Activated T-cell treated with anti-CD3 and anti-CD28 coated beads, Interleukin-2, amount 50 U/mL, for 4 hours (primary cell): ENCODE measurements at regions not wholly inside any gene's neighbourhood (a gene's known extent, or its start where the extent isn't known, plus 50 kb on each side); places are given as distances from the start of the nearest gene placed in this dataset.

Source experiments
- ATAC-seq, 2 donors: fragments of 200-7000 bp; cut with Tn5 transposase; one replicate each; pipeline ENCODE4 v1.10.0; 2021
- DNase-seq: peaks from one replicate; pipeline ENCODE4 v3.0.0-alpha.2; 2020
- H3K27me3 Mint-ChIP-seq: one replicate; pipeline ENCODE4 v1.8.0; 2021; ENCODE audit warnings: low read depth, mixed read lengths
- H3K36me3 Mint-ChIP-seq: one replicate; pipeline ENCODE4 v1.8.0; 2022; ENCODE audit warnings: mixed read lengths; ENCODE audit not compliant: insufficient read depth
- H3K4me1 Mint-ChIP-seq: one replicate; pipeline ENCODE4 v1.8.0; 2021; ENCODE audit warnings: low read depth, mixed read lengths
- H3K4me3 Mint-ChIP-seq: one replicate; pipeline ENCODE4 v1.8.0; 2021; ENCODE audit warnings: mild to moderate bottlenecking, moderate library complexity, mixed read lengths
- H3K9me3 Mint-ChIP-seq: one replicate; pipeline ENCODE4 v1.8.0; 2021; ENCODE audit warnings: mixed read lengths

- no peaks in the 10 kb centered on the region for H3K27me3 Mint-ChIP-seq
- H3K4me1 Mint-ChIP-seq = no peaks in the 10 kb centered on the region
- no peak overlapping the region for H3K4me3 Mint-ChIP-seq
- no peaks in the 10 kb centered on the region for H3K36me3 Mint-ChIP-seq
- no peak for DNase-seq
- ATAC-seq = no peak
- H3K9me3 Mint-ChIP-seq = no peaks in the 10 kb centered on the region
Measured at GRCh38 chr16:49000594-49000993, 281.0 kb downstream of the CBLN1 start.

GRCh38 chr16:48999508-48999907 is 282.1 kb downstream of the CBLN1 start:
- no peaks in the 10 kb centered on the region for H3K9me3 Mint-ChIP-seq
- ATAC-seq = no peak
- no peak for DNase-seq
- no peak overlapping the region for H3K4me3 Mint-ChIP-seq
- H3K4me1 Mint-ChIP-seq = no peaks in the 10 kb centered on the region
- no peaks in the 10 kb centered on the region for H3K36me3 Mint-ChIP-seq
- no peaks in the 10 kb centered on the region for H3K27me3 Mint-ChIP-seq

GRCh38 chr16:48999044-48999443 is 282.6 kb downstream of the CBLN1 start:
- Mint-ChIP-seq H3K27me3 (no peaks in the 10 kb centered on the region), H3K36me3 (no peaks in the 10 kb centered on the region), H3K4me3 (no peak overlapping the region), H3K4me1 (no peaks in the 10 kb centered on the region), H3K9me3 (no peaks in the 10 kb centered on the region)
- ATAC-seq (no peak), DNase-seq (no peak)

GRCh38 chr16:48997946-48998345 is 283.7 kb downstream of the CBLN1 start:
- Mint-ChIP-seq H3K36me3 (no peaks in the 10 kb centered on the region), H3K4me3 (no peak overlapping the region), H3K4me1 (no peaks in the 10 kb centered on the region)

GRCh38 chr16:48997081-48997615 is 284.5 kb downstream of the CBLN1 start:
- H3K9me3 Mint-ChIP-seq = no peaks in the 10 kb centered on the region
- H3K36me3 Mint-ChIP-seq = no peaks in the 10 kb centered on the region
- no peaks in the 10 kb centered on the region for H3K4me1 Mint-ChIP-seq
- ATAC-seq = no peak
- H3K4me3 Mint-ChIP-seq = no peak overlapping the region
- no peaks in the 10 kb centered on the region for H3K27me3 Mint-ChIP-seq
- no peak for DNase-seq

More at GRCh38 chr16:48997946-48998345, 283.7 kb downstream of the CBLN1 start:
- DNase-seq (no peak), ATAC-seq (no peak)
- Mint-ChIP-seq H3K27me3 (no peaks in the 10 kb centered on the region), H3K9me3 (no peaks in the 10 kb centered on the region)

GRCh38 chr16:48978501-48978900 is 303.1 kb downstream of the CBLN1 start:
- ATAC-seq (no peak), DNase-seq (no peak)
- no peak overlapping the region for H3K4me3 Mint-ChIP-seq
- no peaks in the 10 kb centered on the region for H3K4me1 Mint-ChIP-seq
- no peaks in the 10 kb centered on the region for H3K27me3 Mint-ChIP-seq
- H3K36me3 Mint-ChIP-seq = no peaks in the 10 kb centered on the region
- no peaks in the 10 kb centered on the region for H3K9me3 Mint-ChIP-seq

GRCh38 chr16:48972236-48972635 is 309.4 kb downstream of the CBLN1 start:
- no peak for ATAC-seq

GRCh38 chr16:48971571-48972077 is 310.0 kb downstream of the CBLN1 start:
- no peak overlapping the region for H3K4me3 Mint-ChIP-seq
- H3K9me3 Mint-ChIP-seq = no peaks in the 10 kb centered on the region
- no peaks in the 10 kb centered on the region for H3K4me1 Mint-ChIP-seq
- no peaks in the 10 kb centered on the region for H3K36me3 Mint-ChIP-seq
- ATAC-seq (no peak), DNase-seq (no peak)
- no peaks in the 10 kb centered on the region for H3K27me3 Mint-ChIP-seq

More at GRCh38 chr16:48972236-48972635, 309.4 kb downstream of the CBLN1 start:
- no peak for DNase-seq
- H3K36me3 Mint-ChIP-seq = no peaks in the 10 kb centered on the region
- no peaks in the 10 kb centered on the region for H3K4me1 Mint-ChIP-seq
- no peaks in the 10 kb centered on the region for H3K27me3 Mint-ChIP-seq
- H3K4me3 Mint-ChIP-seq = no peak overlapping the region
- H3K9me3 Mint-ChIP-seq = no peaks in the 10 kb centered on the region

GRCh38 chr16:48970216-48970615 is 311.4 kb downstream of the CBLN1 start:
- Mint-ChIP-seq H3K36me3 (no peaks in the 10 kb centered on the region), H3K4me1 (no peaks in the 10 kb centered on the region), H3K9me3 (no peaks in the 10 kb centered on the region), H3K27me3 (no peaks in the 10 kb centered on the region), H3K4me3 (no peak overlapping the region)
- DNase-seq (no peak), ATAC-seq (no peak)

GRCh38 chr16:48969611-48970010 is 312.0 kb downstream of the CBLN1 start:
- Mint-ChIP-seq H3K36me3 (no peaks in the 10 kb centered on the region), H3K27me3 (no peaks in the 10 kb centered on the region), H3K4me1 (no peaks in the 10 kb centered on the region), H3K9me3 (no peaks in the 10 kb centered on the region), H3K4me3 (no peak overlapping the region)
- no peak for ATAC-seq
- no peak for DNase-seq

GRCh38 chr16:48965386-48965785 is 316.3 kb downstream of the CBLN1 start:
- no peak for DNase-seq
- Mint-ChIP-seq H3K9me3 (no peaks in the 10 kb centered on the region), H3K4me3 (no peak overlapping the region), H3K4me1 (no peaks in the 10 kb centered on the region), H3K27me3 (no peaks in the 10 kb centered on the region), H3K36me3 (no peaks in the 10 kb centered on the region)
- no peak for ATAC-seq

- Mint-ChIP-seq H3K4me1 (no peaks in the 10 kb centered on the region), H3K9me3 (no peaks in the 10 kb centered on the region), H3K27me3 (no peaks in the 10 kb centered on the region), H3K36me3 (no peaks in the 10 kb centered on the region), H3K4me3 (no peak overlapping the region)
- DNase-seq (no peak), ATAC-seq (no peak)
Measured at GRCh38 chr16:48963901-48964615, 317.6 kb downstream of the CBLN1 start.

GRCh38 chr16:48963306-48963705 is 318.3 kb downstream of the CBLN1 start:
- Mint-ChIP-seq H3K4me1 (no peaks in the 10 kb centered on the region), H3K36me3 (no peaks in the 10 kb centered on the region), H3K4me3 (no peak overlapping the region), H3K27me3 (no peaks in the 10 kb centered on the region), H3K9me3 (no peaks in the 10 kb centered on the region)
- ATAC-seq (no peak), DNase-seq (no peak)

GRCh38 chr16:48961546-48961945 is 320.1 kb downstream of the CBLN1 start:
- Mint-ChIP-seq H3K4me1 (no peaks in the 10 kb centered on the region), H3K9me3 (no peaks in the 10 kb centered on the region), H3K4me3 (no peak overlapping the region), H3K27me3 (no peaks in the 10 kb centered on the region), H3K36me3 (no peaks in the 10 kb centered on the region)
- DNase-seq (no peak), ATAC-seq (no peak)

- DNase-seq (no peak), ATAC-seq (no peak)
- Mint-ChIP-seq H3K4me3 (no peak overlapping the region), H3K27me3 (no peaks in the 10 kb centered on the region), H3K36me3 (no peaks in the 10 kb centered on the region), H3K9me3 (no peaks in the 10 kb centered on the region), H3K4me1 (no peaks in the 10 kb centered on the region)
Measured at GRCh38 chr16:48960830-48961229, 320.8 kb downstream of the CBLN1 start.
